IMR-90 (cell line): ENCODE measurements at regions not wholly inside any gene's neighbourhood (a gene's known extent, or its start where the extent isn't known, plus 50 kb on each side); places are given as distances from the start of the nearest gene placed in this dataset.

ENCODE experiments used
- ATAC-seq: fragments of 200-7000 bp; cut with Tn5 transposase; 2 replicates; pipeline ENCODE4 v1.9.1; 2020; ENCODE audit warnings: low read depth, mild to moderate bottlenecking, moderate library complexity
- BruUV-seq: library from RNA; stranded (reverse); fragments of 400-500 nt; replicated peaks from 2 replicates; lab custom pipeline; 2021; lab: Mats Ljungman, UMichigan
- CTCF ChIA-PET: fragments of 300-600 bp; formaldehyde crosslinking; extraction: SDS; loops from one replicate; lab custom pipeline; 2021; ENCODE audit warnings: antibody characterized with exemption; lab: Yijun Ruan, JAX
- POLR2A ChIA-PET: fragments of 300-600 bp; sonication (Branson Sonifier 250); formaldehyde crosslinking; loops from one replicate; lab custom pipeline; 2022; ENCODE audit warnings: antibody characterized with exemption; ENCODE audit not compliant: unreplicated experiment; lab: Charles Lee
- DNase-seq: peaks from one replicate; pipeline ENCODE4 v3.0.0; 2013
- H2AFZ ChIP-seq: replicated peaks from 2 replicates; pipeline ENCODE3; 2013; ENCODE audit warnings: low read length, mild to moderate bottlenecking; ENCODE audit not compliant: poor library complexity
- H2AK5ac ChIP-seq: 2 replicates; pipeline ENCODE4 v1.6.1; 2013; ENCODE audit warnings: low read depth, low read length, inconsistent platforms
- H2AK9ac ChIP-seq: replicated peaks from 2 replicates; pipeline ENCODE3; 2013; ENCODE audit warnings: mild to moderate bottlenecking, low read depth, low read length, moderate library complexity; ENCODE audit not compliant: poor library complexity
- H2BK120ac ChIP-seq: 2 replicates; pipeline ENCODE4 v1.6.1; 2013; ENCODE audit warnings: low read depth, low read length, inconsistent platforms
- H2BK15ac ChIP-seq: 3 replicates; pipeline ENCODE4 v1.6.1; 2013; ENCODE audit warnings: low read depth, low read length, inconsistent platforms
- H2BK20ac ChIP-seq: 2 replicates; pipeline ENCODE4 v1.6.1; 2013; ENCODE audit warnings: low read depth, mild to moderate bottlenecking, inconsistent platforms, low read length, moderate library complexity
- H2BK5ac ChIP-seq: 2 replicates; pipeline ENCODE4 v1.6.1; 2013; ENCODE audit warnings: mild to moderate bottlenecking, low read depth, low read length, inconsistent platforms; ENCODE audit not compliant: poor library complexity, severe bottlenecking
- H3K14ac ChIP-seq: replicated peaks from 2 replicates; pipeline ENCODE4 v1.6.1; 2013; ENCODE audit warnings: low read depth, low read length, inconsistent platforms
- H3K18ac ChIP-seq: 2 replicates; pipeline ENCODE4 v1.6.1; 2013; ENCODE audit warnings: low read depth, low read length, control low read depth
- H3K23ac ChIP-seq: 2 replicates; pipeline ENCODE4 v1.6.1; 2013; ENCODE audit warnings: low read depth, low read length, inconsistent platforms
- H3K27ac ChIP-seq: 2 replicates; pipeline ENCODE4 v1.5.1; 2013; ENCODE audit warnings: mild to moderate bottlenecking, control low read depth, low read length; ENCODE audit not compliant: insufficient read depth
- H3K27me3 ChIP-seq: 2 replicates; pipeline ENCODE4 v1.6.1; 2013; ENCODE audit warnings: low read length; ENCODE audit not compliant: control insufficient read depth, insufficient read depth
- H3K36me3 ChIP-seq: 2 replicates; pipeline ENCODE4 v1.6.1; 2013; ENCODE audit warnings: low read length, mixed read lengths; ENCODE audit not compliant: control insufficient read depth, insufficient read depth
- H3K4ac ChIP-seq: 2 replicates; pipeline ENCODE4 v1.6.1; 2013; ENCODE audit warnings: low read depth, low read length, inconsistent platforms
- H3K4me1 ChIP-seq: 2 replicates; pipeline ENCODE4 v1.6.1; 2013; ENCODE audit warnings: low read length, mixed read lengths; ENCODE audit not compliant: control insufficient read depth, insufficient read depth
- H3K4me2 ChIP-seq: 2 replicates; pipeline ENCODE4 v1.6.1; 2013; ENCODE audit warnings: low read depth, mild to moderate bottlenecking, control low read depth, low read length, moderate library complexity
- H3K4me3 ChIP-seq: 2 replicates; pipeline ENCODE4 v1.5.1; 2013; ENCODE audit warnings: low read depth, mild to moderate bottlenecking, control low read depth, low read length, moderate library complexity; ENCODE audit not compliant: insufficient read depth
- H3K56ac ChIP-seq: 2 replicates; pipeline ENCODE4 v1.6.1; 2013; ENCODE audit warnings: low read length, inconsistent platforms; ENCODE audit not compliant: insufficient read depth; ENCODE audit errors: extremely low read depth
- H3K79me1 ChIP-seq, 2 experiments: 2 replicates each; pipeline ENCODE4 v1.6.1; 2013; ENCODE audit warnings: low read length in 2 of 2, inconsistent platforms in 1 of 2, low read depth in 1 of 2
- H3K9ac ChIP-seq: 2 replicates; pipeline ENCODE4 v1.6.1; 2013; ENCODE audit warnings: low read depth, low read length, control low read depth
- H3K9me1 ChIP-seq: 2 replicates; pipeline ENCODE4 v1.6.1; 2013; ENCODE audit warnings: low read length, inconsistent platforms; ENCODE audit not compliant: insufficient read depth
- H3K9me3 ChIP-seq: 2 replicates; pipeline ENCODE4 v1.6.1; 2013; ENCODE audit warnings: low read length; ENCODE audit not compliant: control insufficient read depth, insufficient read depth
- H4K20me1 ChIP-seq: 2 replicates; pipeline ENCODE4 v1.6.1; 2013; ENCODE audit warnings: low read length, inconsistent platforms; ENCODE audit not compliant: insufficient read depth
- H4K5ac ChIP-seq: 2 replicates; pipeline ENCODE4 v1.6.1; 2013; ENCODE audit warnings: mild to moderate bottlenecking, low read depth, low read length, control low read depth
- H4K8ac ChIP-seq, 2 experiments: 2 replicates each; pipeline ENCODE4 v1.6.1; 2013; ENCODE audit warnings: low read depth in 2 of 2, low read length in 2 of 2, control low read depth in 1 of 2, inconsistent platforms in 1 of 2
- H4K91ac ChIP-seq: 2 replicates; pipeline ENCODE4 v1.6.1; 2013; ENCODE audit warnings: low read depth, low read length, inconsistent platforms; ENCODE audit not compliant: insufficient read depth
- BHLHE40 ChIP-seq: fragments of 150-350 bp; IDR thresholded peaks from 2 replicates; pipeline ENCODE4 v1.6.1; 2016; ENCODE audit warnings: mild to moderate bottlenecking, low read depth, low read length
- CEBPB ChIP-seq: IDR thresholded peaks from 2 replicates; pipeline ENCODE4 v1.6.1; 2012; ENCODE audit warnings: low read depth, low read length, improper control_type of control experiment
- CHD1 ChIP-seq: IDR thresholded peaks from 2 replicates; pipeline ENCODE4 v1.6.1; 2012; ENCODE audit warnings: low read depth, low read length, improper control_type of control experiment
- ELK1 ChIP-seq: fragments of 150-350 bp; IDR thresholded peaks from 2 replicates; pipeline ENCODE4 v1.6.1; 2016; ENCODE audit warnings: low read depth, mild to moderate bottlenecking, low read length, moderate library complexity, borderline replicate concordance
- FOS ChIP-seq: fragments of 150-350 bp; IDR thresholded peaks from 2 replicates; pipeline ENCODE4 v1.6.1; 2016; ENCODE audit warnings: low read depth, low read length
- MAFK ChIP-seq: IDR thresholded peaks from 2 replicates; pipeline ENCODE4 v1.6.1; 2012; ENCODE audit warnings: low read depth, low read length, improper control_type of control experiment
- MAZ ChIP-seq: IDR thresholded peaks from 2 replicates; pipeline ENCODE4 v1.6.1; 2012; ENCODE audit warnings: low read depth, mild to moderate bottlenecking, low read length, improper control_type of control experiment, moderate library complexity, borderline replicate concordance
- MXI1 ChIP-seq: IDR thresholded peaks from 2 replicates; pipeline ENCODE4 v1.6.1; 2012; ENCODE audit warnings: low read depth, mild to moderate bottlenecking, low read length, moderate library complexity, borderline replicate concordance
- NFE2L2 ChIP-seq: fragments of 150-350 bp; IDR thresholded peaks from 2 replicates; pipeline ENCODE4 v1.6.1; 2016; ENCODE audit warnings: low read depth, mild to moderate bottlenecking, low read length
- POLR2A ChIP-seq: IDR thresholded peaks from 2 replicates; pipeline ENCODE4 v1.6.1; 2012; ENCODE audit warnings: mild to moderate bottlenecking, low read depth, low read length
- RAD21 ChIP-seq: IDR thresholded peaks from 2 replicates; pipeline ENCODE4 v1.6.1; 2012; ENCODE audit warnings: low read length, improper control_type of control experiment
- RCOR1 ChIP-seq: IDR thresholded peaks from 2 replicates; pipeline ENCODE4 v1.6.1; 2012; ENCODE audit warnings: mild to moderate bottlenecking, low read length, improper control_type of control experiment; ENCODE audit not compliant: insufficient replicate concordance
- RFX5 ChIP-seq: IDR thresholded peaks from 2 replicates; pipeline ENCODE4 v1.8.0; 2012; ENCODE audit warnings: low read depth, mild to moderate bottlenecking, low read length, moderate library complexity
- SMC3 ChIP-seq: fragments of 150-350 bp; IDR thresholded peaks from 2 replicates; pipeline ENCODE4 v1.6.1; 2016; ENCODE audit warnings: low read depth, mild to moderate bottlenecking, antibody characterized with exemption, low read length, moderate library complexity
- USF2 ChIP-seq: fragments of 150-350 bp; IDR thresholded peaks from 2 replicates; pipeline ENCODE4 v1.6.1; 2017; ENCODE audit warnings: mild to moderate bottlenecking, antibody characterized with exemption, low read length, low read depth
- dilution Hi-C: fragments of 300-500 bp; cut with HindIII; formaldehyde crosslinking; loops from one replicate; pipeline ENCODE4 v1.14.3; 2018; ENCODE audit warnings: low sequenced_read_pairs; ENCODE audit not compliant: unreplicated experiment
- in situ Hi-C: fragments of 300-500 bp; cut with MboI; formaldehyde crosslinking; loops from 3 replicates; pipeline ENCODE4 v1.14.3; 2019; ENCODE audit warnings: low sequenced_read_pairs, inconsistent platforms, mixed read lengths
- intact Hi-C: fragments of 100-400 bp; cut with micrococcal nuclease; formaldehyde crosslinking; loops from 2 replicates; pipeline ENCODE4 v1.10.0; 2022
- TF ChIP-seq, protein P1 (sequence below): conservative IDR thresholded peaks from 2 replicates; pipeline ENCODE4 v1.5.1; 2012; ENCODE audit warnings: mild to moderate bottlenecking, low read depth, low read length, improper control_type of control experiment

DNA sequence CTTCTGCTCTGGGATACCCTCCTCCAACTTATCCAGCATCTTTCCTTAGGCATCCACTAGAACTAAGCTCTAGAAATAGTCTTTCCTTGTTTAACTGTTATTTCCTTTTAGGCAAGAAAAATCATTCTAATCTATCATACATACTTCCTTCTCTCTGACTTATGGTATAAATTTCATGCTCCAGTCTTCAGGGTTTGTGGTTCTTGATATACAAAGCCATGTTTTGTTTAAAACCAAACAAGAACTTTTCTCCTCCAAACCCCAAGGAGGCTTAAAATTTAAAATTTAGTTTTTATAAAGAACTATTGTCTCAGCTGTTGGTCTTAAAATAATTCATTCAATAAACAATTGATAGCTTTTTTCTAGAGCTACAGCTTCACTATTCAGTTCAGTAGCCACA lies 77.2 kb downstream of the CD164 start:
- DNase-seq, result no peak
- no peak for TF ChIP-seq CHD1
- no peak for TF ChIP-seq NFE2L2
- no peak for TF ChIP-seq MAFK
- no peak for TF ChIP-seq SMC3
- no peak for TF ChIP-seq MXI1
- TF ChIP-seq ELK1, result no peak
- TF ChIP-seq POLR2A, result no peak
- TF ChIP-seq, protein P1, sequence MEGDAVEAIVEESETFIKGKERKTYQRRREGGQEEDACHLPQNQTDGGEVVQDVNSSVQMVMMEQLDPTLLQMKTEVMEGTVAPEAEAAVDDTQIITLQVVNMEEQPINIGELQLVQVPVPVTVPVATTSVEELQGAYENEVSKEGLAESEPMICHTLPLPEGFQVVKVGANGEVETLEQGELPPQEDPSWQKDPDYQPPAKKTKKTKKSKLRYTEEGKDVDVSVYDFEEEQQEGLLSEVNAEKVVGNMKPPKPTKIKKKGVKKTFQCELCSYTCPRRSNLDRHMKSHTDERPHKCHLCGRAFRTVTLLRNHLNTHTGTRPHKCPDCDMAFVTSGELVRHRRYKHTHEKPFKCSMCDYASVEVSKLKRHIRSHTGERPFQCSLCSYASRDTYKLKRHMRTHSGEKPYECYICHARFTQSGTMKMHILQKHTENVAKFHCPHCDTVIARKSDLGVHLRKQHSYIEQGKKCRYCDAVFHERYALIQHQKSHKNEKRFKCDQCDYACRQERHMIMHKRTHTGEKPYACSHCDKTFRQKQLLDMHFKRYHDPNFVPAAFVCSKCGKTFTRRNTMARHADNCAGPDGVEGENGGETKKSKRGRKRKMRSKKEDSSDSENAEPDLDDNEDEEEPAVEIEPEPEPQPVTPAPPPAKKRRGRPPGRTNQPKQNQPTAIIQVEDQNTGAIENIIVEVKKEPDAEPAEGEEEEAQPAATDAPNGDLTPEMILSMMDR, result no peak
- no peak for TF ChIP-seq RFX5
- no peak for TF ChIP-seq RCOR1
- TF ChIP-seq FOS, result no peak
- TF ChIP-seq BHLHE40, result no peak
- TF ChIP-seq USF2, result no peak
- TF ChIP-seq RAD21, result no peak
- TF ChIP-seq MAZ, result no peak
- no peak for TF ChIP-seq CEBPB
- Histone ChIP-seq H2BK120ac (no peak overlapping the region), H3K9ac (no peak overlapping the region), H2AK9ac (no peak overlapping the region), H4K8ac (no peak overlapping the region), H3K9me1 (no peaks in the 10 kb centered on the region), H3K27me3 (peaks cover 22% of the 10 kb centered on the region), H3K14ac (no peak overlapping the region), H3K9me3 (no peaks in the 10 kb centered on the region), H3K79me1 (no peaks in the 10 kb centered on the region), H4K5ac (no peak overlapping the region), H3K56ac (no peak overlapping the region), H3K36me3 (no peaks in the 10 kb centered on the region), H3K4ac (no peak overlapping the region), H4K91ac (no peak overlapping the region), H3K27ac (no peak overlapping the region), H2AFZ (no peak overlapping the region), H3K4me1 (peaks cover 1% of the 10 kb centered on the region; the same call in 1 of the 2 replicates), H4K20me1 (no peaks in the 10 kb centered on the region), H3K23ac (no peak overlapping the region), H2BK20ac (no peak overlapping the region), H2BK5ac (no peak overlapping the region), H2AK5ac (no peak overlapping the region), H2BK15ac (no peak overlapping the region), H3K4me2 (no peak overlapping the region), H3K18ac (no peak overlapping the region), H3K4me3 (no peak overlapping the region)
- ChIA-PET CTCF (no interaction called here), POLR2A (no interaction called here)
- intact Hi-C loops (no loop called here), in situ Hi-C loops (no loop called here), dilution Hi-C loops (no loop called here)
- ATAC-seq, result no peak
- BruUV-seq, result no TSS peak
